HCT116 (cell line): ENCODE measurements at regions not wholly inside any gene's neighbourhood (a gene's known extent, or its start where the extent isn't known, plus 50 kb on each side); places are given as distances from the start of the nearest gene placed in this dataset.

Experiments
- ATAC-seq: fragments of 200-7000 bp; cut with Tn5 transposase; 2 replicates; pipeline ENCODE4 v1.9.1; 2020; ENCODE audit warnings: mild to moderate bottlenecking, moderate library complexity
- BruUV-seq: library from RNA; stranded (reverse); fragments of 400-500 nt; replicated peaks from 2 replicates; lab custom pipeline; 2021; lab: Mats Ljungman, UMichigan
- CTCF ChIA-PET: fragments of 300-600 bp; sonication (Branson Sonifier 250); formaldehyde crosslinking; loops from one replicate; lab custom pipeline; 2021; ENCODE audit warnings: antibody characterized with exemption; lab: Charles Lee
- POLR2A ChIA-PET: fragments of 300-600, 350-600 bp; sonication (Branson Sonifier 250); formaldehyde crosslinking; loops from one replicate; lab custom pipeline; 2021; ENCODE audit warnings: antibody characterized with exemption; lab: Charles Lee
- RAD21 ChIA-PET, 2 experiments: fragments of 300-600 bp; sonication (Branson Sonifier 250); formaldehyde crosslinking; loops; one replicate each; lab custom pipeline; 2023; ENCODE audit warnings: low total read pairs in 2 of 2; ENCODE audit not compliant: uncharacterized antibody in 2 of 2, unreplicated experiment in 2 of 2, low non-redundant PET in 1 of 2; lab: Charles Lee
- DNase-seq: peaks from one replicate; pipeline ENCODE4 v3.0.0-alpha.2; 2010; ENCODE audit warnings: low read depth, low spot score
- H2AFZ ChIP-seq: fragments of 200-600 bp; shearing (Covaris generic), sonication (generic); 2 replicates; pipeline ENCODE4 v1.6.1; 2017; ENCODE audit warnings: low read depth, mixed run types, mixed read lengths, antibody characterized with exemption, low read length; ENCODE audit not compliant: poor library complexity, severe bottlenecking
- H3K27ac ChIP-seq: 2 replicates; pipeline ENCODE4 v1.5.1; 2012; ENCODE audit warnings: low read depth, low read length
- H3K27me3 ChIP-seq: fragments of 200-600 bp; sonication (generic); 2 replicates; pipeline ENCODE4 v1.6.1; 2016; ENCODE audit warnings: mixed run types, low read length, mixed read lengths; ENCODE audit not compliant: insufficient read depth
- H3K36me3 ChIP-seq, 2 experiments: fragments of 200-500 bp in 1 of 2; fragments of 200-600 bp in 1 of 2; sonication (Bioruptor generic) in 1 of 2; sonication (generic) in 1 of 2; 2 replicates each; pipeline versions ENCODE4 v1.5.1 to v1.6.1; 2014 to 2016; ENCODE audit warnings: low read length in 2 of 2, inconsistent platforms in 1 of 2, mixed read lengths in 1 of 2, mixed run types in 1 of 2; ENCODE audit not compliant: insufficient read depth in 2 of 2, control insufficient read depth in 1 of 2
- H3K4me1 ChIP-seq, 2 experiments: fragments of 200-600 bp in 1 of 2; sonication (generic) in 1 of 2; 2 replicates each; pipeline versions ENCODE4 v1.5.1 to v1.6.1; 2012 to 2017; ENCODE audit warnings: low read length in 2 of 2, inconsistent platforms in 1 of 2, mild to moderate bottlenecking in 1 of 2, mixed read lengths in 1 of 2, mixed run types in 1 of 2, moderate library complexity in 1 of 2; ENCODE audit not compliant: insufficient read depth in 2 of 2, control insufficient read depth in 1 of 2
- H3K4me2 ChIP-seq: fragments of 200-600 bp; sonication (generic); 2 replicates; pipeline ENCODE4 v1.6.1; 2017; ENCODE audit warnings: mixed run types, low read length, mixed read lengths
- H3K4me3 ChIP-seq, 2 experiments: fragments of 200-600 bp in 1 of 2; sonication (generic) in 1 of 2; replicated peaks in 1 of 2; 2 replicates each; pipeline ENCODE4 v1.5.1; 2011 to 2016; ENCODE audit warnings: low read length in 2 of 2, control low read depth in 1 of 2, low read depth in 1 of 2, mild to moderate bottlenecking in 1 of 2, mixed read lengths in 1 of 2, mixed run types in 1 of 2
- H3K79me2 ChIP-seq: fragments of 200-600 bp; sonication (generic); 2 replicates; pipeline ENCODE4 v1.6.1; 2017; ENCODE audit warnings: mild to moderate bottlenecking, mixed run types, low read length, moderate library complexity, mixed read lengths; ENCODE audit not compliant: insufficient read depth
- H3K9ac ChIP-seq: fragments of 200-600 bp; sonication (generic); 2 replicates; pipeline ENCODE4 v1.6.1; 2016; ENCODE audit warnings: low read length, mixed read lengths
- H3K9me2 ChIP-seq: fragments of 200-600 bp; sonication (generic), shearing (Covaris generic); 2 replicates; pipeline ENCODE4 v1.6.1; 2017; ENCODE audit warnings: mixed run types, mild to moderate bottlenecking, moderate library complexity; ENCODE audit not compliant: insufficient read depth
- H3K9me3 ChIP-seq, 2 experiments: fragments of 200-500 bp in 1 of 2; fragments of 200-600 bp in 1 of 2; sonication (Bioruptor generic) in 1 of 2; sonication (generic) in 1 of 2; 2 replicates each; pipeline ENCODE4 v1.6.1; 2014 to 2017; ENCODE audit warnings: low read length in 2 of 2, mixed read lengths in 2 of 2, inconsistent platforms in 1 of 2, low read depth in 1 of 2, mild to moderate bottlenecking in 1 of 2, mixed run types in 1 of 2, moderate library complexity in 1 of 2; ENCODE audit not compliant: control insufficient read depth in 1 of 2, insufficient read depth in 1 of 2
- H4K20me1 ChIP-seq: fragments of 200-600 bp; sonication (generic), shearing (Covaris generic); 2 replicates; pipeline ENCODE4 v1.6.1; 2017; ENCODE audit warnings: mixed run types, mild to moderate bottlenecking, moderate library complexity; ENCODE audit not compliant: insufficient read depth
- EGR1 ChIP-seq: IDR thresholded peaks from 2 replicates; pipeline ENCODE4 v1.6.1; 2012; ENCODE audit warnings: low read depth
- ELF1 ChIP-seq: IDR thresholded peaks from 2 replicates; pipeline ENCODE4 v1.6.1; 2012; ENCODE audit warnings: low read depth, borderline replicate concordance
- EZH2phosphoT487 ChIP-seq: fragments of 200-600 bp; IDR thresholded peaks from 2 replicates; pipeline ENCODE4 v1.6.1; 2018; ENCODE audit warnings: antibody characterized with exemption, borderline replicate concordance
- JUND ChIP-seq: IDR thresholded peaks from 2 replicates; pipeline ENCODE4 v1.6.1; 2012
- POLR2AphosphoS5 ChIP-seq: IDR thresholded peaks from 2 replicates; pipeline ENCODE4 v1.6.1; 2011; ENCODE audit warnings: mild to moderate bottlenecking, low read depth, low read length, moderate library complexity
- TCF7L2 ChIP-seq: IDR thresholded peaks from 2 replicates; pipeline ENCODE4 v1.7.0; 2011; ENCODE audit warnings: borderline replicate concordance, inconsistent platforms; ENCODE audit not compliant: insufficient read depth, insufficient read length; ENCODE audit errors: extremely low read depth
- YY1 ChIP-seq: IDR thresholded peaks from 2 replicates; pipeline ENCODE4 v1.6.1; 2011; ENCODE audit warnings: low read length, low read depth, moderate library complexity, mild to moderate bottlenecking; ENCODE audit not compliant: insufficient replicate concordance; ENCODE audit errors: extremely low read depth
- ZNF274 ChIP-seq: fragments of 200-500 bp; sonication (Bioruptor generic); IDR thresholded peaks from 2 replicates; pipeline ENCODE4 v1.6.1; 2014; ENCODE audit warnings: mild to moderate bottlenecking, low read depth, low read length, inconsistent platforms
- intact Hi-C: fragments of 100-400 bp; cut with micrococcal nuclease; formaldehyde crosslinking; loops from 2 replicates; pipeline ENCODE4 v1.10.0; 2022
- TF ChIP-seq, protein P1 (sequence below), 3 experiments: fragments of 200-600 bp in 1 of 3; sonication (generic) in 1 of 3; IDR thresholded peaks in 2 of 3; conservative IDR thresholded peaks in 1 of 3; 2 replicates each; pipeline ENCODE4 v1.5.1; 2012 to 2017; ENCODE audit warnings: low read depth in 2 of 3, low read length in 2 of 3, antibody characterized with exemption in 1 of 3, borderline replicate concordance in 1 of 3, control low read depth in 1 of 3, mild to moderate bottlenecking in 1 of 3, mixed read lengths in 1 of 3, mixed run types in 1 of 3, moderate library complexity in 1 of 3; ENCODE audit not compliant: insufficient read depth in 1 of 3

DNA sequence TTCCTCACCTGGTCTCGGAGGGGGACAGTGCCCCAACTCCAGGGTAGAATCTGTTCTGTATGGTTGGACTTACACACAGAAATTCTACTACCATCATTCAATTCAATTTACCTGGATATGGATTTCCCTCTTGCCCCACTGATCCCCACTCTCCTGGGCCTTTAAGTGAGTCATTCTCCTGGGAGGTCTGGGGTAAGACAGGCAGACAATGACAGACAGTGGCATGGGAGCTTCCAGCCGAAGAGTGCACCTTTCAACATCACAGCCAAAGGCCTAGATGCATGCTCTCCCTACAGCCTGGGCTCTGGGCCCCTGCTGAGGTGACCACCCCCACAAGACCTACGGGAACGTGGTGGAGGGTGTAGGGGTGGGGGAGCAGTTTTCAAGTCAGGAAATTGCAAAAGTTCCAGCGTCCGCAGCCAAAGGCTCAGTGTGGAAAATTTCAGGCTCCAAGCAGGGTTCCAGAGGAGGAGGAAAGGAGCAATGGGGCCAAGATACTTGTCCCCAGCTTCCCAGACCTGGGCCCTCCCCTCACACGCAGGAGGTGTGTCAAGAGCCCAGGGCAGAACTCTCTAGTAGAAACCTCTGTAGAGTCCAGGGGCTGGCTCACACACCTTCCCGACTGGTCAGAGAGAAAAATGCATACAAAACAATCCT lies 296.4 kb downstream of the CYP26B1 start:
- no TSS peak for BruUV-seq
- no peaks in the 10 kb centered on the region for H4K20me1 ChIP-seq
- ChIA-PET RAD21 (no interaction called here), POLR2A (no interaction called here), CTCF (no interaction called here)
- H3K9me3 ChIP-seq: no peaks in the 10 kb centered on the region; a peak in 1 of 4 replicates
- TF ChIP-seq POLR2AphosphoS5 (no peak), ELF1 (no peak), JUND (no peak)
- no peak for ATAC-seq
- no peaks in the 10 kb centered on the region for H3K36me3 ChIP-seq
- H3K4me3 ChIP-seq: no peak overlapping the region
- no peak overlapping the region for H3K9ac ChIP-seq
- H3K4me2 ChIP-seq: no peak overlapping the region
- intact Hi-C loops: no loop called here
- no peak overlapping the region for H3K27ac ChIP-seq
- DNase-seq: no peak
- H3K4me1 ChIP-seq: no peaks in the 10 kb centered on the region
- H3K27me3 ChIP-seq: no peaks in the 10 kb centered on the region
- no peaks in the 10 kb centered on the region for H3K79me2 ChIP-seq
- H2AFZ ChIP-seq: no peak overlapping the region
- H3K9me2 ChIP-seq: no peaks in the 10 kb centered on the region

DNA sequence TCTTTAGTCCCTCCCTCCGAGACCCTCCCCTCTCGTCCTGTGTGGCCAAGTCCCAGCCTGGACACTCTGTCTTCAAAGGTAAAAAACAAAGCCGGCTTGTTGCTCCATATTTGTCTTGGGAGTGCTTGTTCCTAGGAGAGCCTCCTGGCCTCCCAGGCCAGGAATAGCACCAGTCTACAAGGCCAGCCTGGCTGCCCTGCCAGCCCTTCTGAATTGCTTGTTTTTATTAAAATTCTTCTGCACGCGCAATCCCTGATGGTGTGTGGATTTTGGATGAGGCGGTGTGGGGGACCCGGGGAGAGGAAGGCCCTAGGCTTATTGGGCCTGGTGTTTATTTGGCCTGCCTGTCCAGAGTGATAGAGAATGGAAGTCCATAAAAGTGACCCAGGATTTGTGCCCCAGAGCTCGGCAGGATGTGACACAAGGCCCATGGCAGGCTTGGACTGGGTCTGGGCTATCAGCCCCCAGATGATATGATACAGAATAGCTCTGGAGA lies 297.3 kb downstream of the CYP26B1 start:
- H3K9ac ChIP-seq: no peak overlapping the region
- no peak overlapping the region for H3K27ac ChIP-seq
- H3K9me2 ChIP-seq: no peaks in the 10 kb centered on the region

More for the DNA sequence above, 297.3 kb downstream of the CYP26B1 start:
- Histone ChIP-seq H4K20me1 (no peaks in the 10 kb centered on the region), H3K4me2 (no peak overlapping the region), H3K79me2 (no peaks in the 10 kb centered on the region), H3K27me3 (no peaks in the 10 kb centered on the region), H3K4me3 (no peak overlapping the region), H3K9me3 (no peaks in the 10 kb centered on the region; a peak in 1 of 4 replicates), H3K36me3 (no peaks in the 10 kb centered on the region), H3K4me1 (no peaks in the 10 kb centered on the region), H2AFZ (no peak overlapping the region)
- ChIA-PET CTCF (no interaction called here), RAD21 (no interaction called here), POLR2A (no interaction called here)
- BruUV-seq: no TSS peak
- intact Hi-C loops: no loop called here
- DNase-seq (no peak), ATAC-seq (no peak)
- TF ChIP-seq, protein P1, sequence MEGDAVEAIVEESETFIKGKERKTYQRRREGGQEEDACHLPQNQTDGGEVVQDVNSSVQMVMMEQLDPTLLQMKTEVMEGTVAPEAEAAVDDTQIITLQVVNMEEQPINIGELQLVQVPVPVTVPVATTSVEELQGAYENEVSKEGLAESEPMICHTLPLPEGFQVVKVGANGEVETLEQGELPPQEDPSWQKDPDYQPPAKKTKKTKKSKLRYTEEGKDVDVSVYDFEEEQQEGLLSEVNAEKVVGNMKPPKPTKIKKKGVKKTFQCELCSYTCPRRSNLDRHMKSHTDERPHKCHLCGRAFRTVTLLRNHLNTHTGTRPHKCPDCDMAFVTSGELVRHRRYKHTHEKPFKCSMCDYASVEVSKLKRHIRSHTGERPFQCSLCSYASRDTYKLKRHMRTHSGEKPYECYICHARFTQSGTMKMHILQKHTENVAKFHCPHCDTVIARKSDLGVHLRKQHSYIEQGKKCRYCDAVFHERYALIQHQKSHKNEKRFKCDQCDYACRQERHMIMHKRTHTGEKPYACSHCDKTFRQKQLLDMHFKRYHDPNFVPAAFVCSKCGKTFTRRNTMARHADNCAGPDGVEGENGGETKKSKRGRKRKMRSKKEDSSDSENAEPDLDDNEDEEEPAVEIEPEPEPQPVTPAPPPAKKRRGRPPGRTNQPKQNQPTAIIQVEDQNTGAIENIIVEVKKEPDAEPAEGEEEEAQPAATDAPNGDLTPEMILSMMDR (IDR thresholded peaks at IDR 0.05 in 2 of 3, conservative IDR thresholded peaks at IDR 0.05 in 1 of 3; ENCODE audit: borderline replicate concordance in 1 of 3, insufficient read depth in 1 of 3, low read depth in 2 of 3, low read length in 2 of 3): no peak
- TF ChIP-seq EGR1 (no peak), EZH2phosphoT487 (no peak), YY1 (no peak), ZNF274 (no peak), TCF7L2 (no peak)
